Esophagus muscularis mucosa (tissue), 4 donors: ENCODE measurements at regions not wholly inside any gene's neighbourhood (a gene's known extent, or its start where the extent isn't known, plus 50 kb on each side); places are given as distances from the start of the nearest gene placed in this dataset.

Experiments used
- DNase-seq: peaks from one replicate; pipeline ENCODE4 v3.0.0-alpha.2; 2017; ENCODE audit errors: extremely low spot score
- H3K27ac ChIP-seq, 4 donors: fragments of 200-600 bp; sonication (generic); replicated peaks in 1 of 4; 1 replicate in 3 of 4; 2 replicates in 1 of 4; pipeline ENCODE4 v1.5.1; 2016 to 2019; ENCODE audit warnings: mild to moderate bottlenecking in 1 of 4
- H3K27me3 ChIP-seq, 4 donors: fragments of 200-600 bp; sonication (generic); one replicate each; pipeline versions ENCODE4 v1.5.1 to v1.6.0; 2016 to 2019
- H3K36me3 ChIP-seq, 4 donors: fragments of 200-600 bp; sonication (generic); one replicate each; pipeline ENCODE4 v1.5.1; 2016 to 2019
- H3K4me1 ChIP-seq, 4 donors: fragments of 200-600 bp; sonication (generic); one replicate each; pipeline ENCODE4 v1.5.1; 2016 to 2019
- H3K4me3 ChIP-seq, 4 donors: fragments of 200-600 bp; sonication (generic); 1 replicate in 2 of 4; 2 replicates in 2 of 4; pipeline ENCODE4 v1.5.1; 2016 to 2019; ENCODE audit warnings: mild to moderate bottlenecking in 4 of 4, moderate library complexity in 1 of 4
- H3K9me3 ChIP-seq, 4 donors: fragments of 200-600 bp; sonication (generic); 1 replicate in 3 of 4; 2 replicates in 1 of 4; pipeline ENCODE4 v1.5.1; 2016 to 2019
- CTCF ChIP-seq, 3 experiments: fragments of 200-600 bp in 2 of 3; fragments of 450-650 bp in 1 of 3; sonication (generic) in 2 of 3; IDR thresholded peaks; one replicate each; pipeline ENCODE4 v1.5.1; 2017 to 2019; ENCODE audit warnings: antibody characterized with exemption in 3 of 3, mild to moderate bottlenecking in 2 of 3, moderate library complexity in 1 of 3
- EP300 ChIP-seq: sonication (generic); formaldehyde crosslinking; IDR thresholded peaks from one replicate; pipeline ENCODE4 v1.6.1; 2017; ENCODE audit warnings: antibody characterized with exemption
- POLR2A ChIP-seq: fragments of 450-650 bp; IDR thresholded peaks from one replicate; pipeline ENCODE4 v1.6.1; 2017; ENCODE audit warnings: antibody characterized with exemption, moderate library complexity, mild to moderate bottlenecking, low read depth
- POLR2AphosphoS5 ChIP-seq, 2 donors: sonication (generic); formaldehyde crosslinking; IDR thresholded peaks; one replicate each; pipeline ENCODE4 v1.6.1; 2017; ENCODE audit warnings: antibody characterized with exemption in 2 of 2
- WGBS: methylation state at CpG from one replicate; pipeline ENCODE4 v1.1.5; 2018; 5-methylcytosine and 5-hydroxymethylcytosine counted together
- intact Hi-C: fragments of 100-400 bp; cut with DNase I; formaldehyde crosslinking; loops from one replicate; pipeline ENCODE4 v1.15.1; 2023

GRCh38 chr5:123266365-123266764 is 156.8 kb downstream of the CEP120 start:
- Histone ChIP-seq H3K4me1 (peaks cover 0 to 14% (median 4%) of the 10 kb centered on the region in 4 donors), H3K4me3 (no peak overlapping the region), H3K9me3 (no peaks in the 10 kb centered on the region), H3K36me3 (no peaks in the 10 kb centered on the region), H3K27me3 (no peaks in the 10 kb centered on the region), H3K27ac (no peak overlapping the region)
- intact Hi-C loops, result no loop called here
- TF ChIP-seq POLR2A, result no peak
- TF ChIP-seq POLR2AphosphoS5 (IDR thresholded peaks at IDR 0.05), result no peak
- no peak for TF ChIP-seq CTCF (IDR thresholded peaks at IDR 0.05)
- TF ChIP-seq EP300, result no peak
- no peak for DNase-seq

- intact Hi-C loops, result no loop called here
- H3K36me3 ChIP-seq, result no peaks in the 10 kb centered on the region
- H3K27ac ChIP-seq, result no peak overlapping the region
- peaks cover 0 to 14% (median 4%) of the 10 kb centered on the region in 4 donors for H3K4me1 ChIP-seq
- WGBS, result 78% methylated on average over 2 of the region's 2 CpGs
- no peak for TF ChIP-seq POLR2A
- no peak for TF ChIP-seq CTCF (IDR thresholded peaks at IDR 0.05)
- TF ChIP-seq POLR2AphosphoS5 (IDR thresholded peaks at IDR 0.05), result no peak
- H3K27me3 ChIP-seq, result no peaks in the 10 kb centered on the region
- no peaks in the 10 kb centered on the region for H3K9me3 ChIP-seq
- DNase-seq, result no peak
- H3K4me3 ChIP-seq, result no peak overlapping the region
These were observed 157.7 kb downstream of the CEP120 start for GRCh38 chr5:123265551-123265950.

- Histone ChIP-seq H3K4me1 (peaks cover 0 to 14% (median 4%) of the 10 kb centered on the region in 4 donors), H3K4me3 (no peak overlapping the region), H3K27me3 (no peaks in the 10 kb centered on the region), H3K27ac (no peak overlapping the region), H3K36me3 (no peaks in the 10 kb centered on the region), H3K9me3 (no peaks in the 10 kb centered on the region)
- intact Hi-C loops, result no loop called here
- TF ChIP-seq POLR2AphosphoS5 (IDR thresholded peaks at IDR 0.05) (no peak), POLR2A (no peak), EP300 (no peak), CTCF (IDR thresholded peaks at IDR 0.05) (no peak)
- no peak for DNase-seq
- WGBS, result 42% methylated on average over 2 of the region's 2 CpGs
These were observed 158.8 kb downstream of the CEP120 start for GRCh38 chr5:123264394-123264793.

GRCh38 chr5:123263859-123264258 is 159.3 kb downstream of the CEP120 start:
- TF ChIP-seq CTCF (IDR thresholded peaks at IDR 0.05), result no peak
- no peak for TF ChIP-seq POLR2AphosphoS5 (IDR thresholded peaks at IDR 0.05)
- Histone ChIP-seq H3K4me1 (peaks cover 0 to 14% (median 4%) of the 10 kb centered on the region in 4 donors), H3K27ac (no peak overlapping the region), H3K36me3 (no peaks in the 10 kb centered on the region), H3K4me3 (no peak overlapping the region), H3K9me3 (no peaks in the 10 kb centered on the region), H3K27me3 (no peaks in the 10 kb centered on the region)
- intact Hi-C loops, result no loop called here
- DNase-seq, result no peak
- WGBS, result 89% methylated on average over 2 of the region's 2 CpGs

- Histone ChIP-seq H3K27ac (no peak overlapping the region), H3K4me1 (peaks cover 0 to 14% (median 4%) of the 10 kb centered on the region in 4 donors), H3K36me3 (no peaks in the 10 kb centered on the region), H3K9me3 (peaks cover 0 to 2% (median 0%) of the 10 kb centered on the region in 4 donors), H3K4me3 (no peak overlapping the region), H3K27me3 (no peaks in the 10 kb centered on the region)
- intact Hi-C loops, result no loop called here
- TF ChIP-seq CTCF (IDR thresholded peaks at IDR 0.05) (no peak), POLR2AphosphoS5 (IDR thresholded peaks at IDR 0.05) (no peak), POLR2A (no peak), EP300 (no peak)
- no peak for DNase-seq
- 67% methylated on average over 7 of the region's 7 CpGs for WGBS
These were observed 160.9 kb downstream of the CEP120 start for GRCh38 chr5:123262216-123262823.
